ENCODE measurements at regions not wholly inside any gene's neighbourhood (a gene's known extent, or its start where the extent isn't known, plus 50 kb on each side); places are given as distances from the start of the nearest gene placed in this dataset.

GRCh38 chr18:55925772-55926171 is 337.8 kb upstream of the TCF4 start:
- no peak for TF ChIP-seq TAF1 (IDR thresholded peaks at IDR 0.05; ENCODE audit: borderline replicate concordance, low read depth, low read length)
- TF ChIP-seq POLR2A (IDR thresholded peaks at IDR 0.05; ENCODE audit: low read depth, low read length) = no peak
- TF ChIP-seq POLR2AphosphoS5 (IDR thresholded peaks at IDR 0.05; ENCODE audit: low read depth, low read length) = no peak
- FAIRE-seq = no peak
- DNase-seq (ENCODE audit: insufficient read length) = no peak

- FAIRE-seq (no peak), DNase-seq (ENCODE audit: insufficient read length) (no peak)
- TF ChIP-seq TAF1 (IDR thresholded peaks at IDR 0.05; ENCODE audit: borderline replicate concordance, low read depth, low read length) = no peak
- no peak for TF ChIP-seq POLR2AphosphoS5 (IDR thresholded peaks at IDR 0.05; ENCODE audit: low read depth, low read length)
- TF ChIP-seq POLR2A (IDR thresholded peaks at IDR 0.05; ENCODE audit: low read depth, low read length) = no peak
These were observed 332.1 kb upstream of the TCF4 start for GRCh38 chr18:55920063-55920462.

GRCh38 chr18:55918444-55918843 is 330.5 kb upstream of the TCF4 start:
- TF ChIP-seq POLR2A (IDR thresholded peaks at IDR 0.05; ENCODE audit: low read depth, low read length) (no peak), POLR2AphosphoS5 (IDR thresholded peaks at IDR 0.05; ENCODE audit: low read depth, low read length) (no peak), TAF1 (IDR thresholded peaks at IDR 0.05; ENCODE audit: borderline replicate concordance, low read depth, low read length) (no peak)
- DNase-seq (ENCODE audit: insufficient read length) (no peak), FAIRE-seq (no peak)

- no peak for FAIRE-seq
- TF ChIP-seq POLR2A (IDR thresholded peaks at IDR 0.05; ENCODE audit: low read depth, low read length) (no peak), TAF1 (IDR thresholded peaks at IDR 0.05; ENCODE audit: borderline replicate concordance, low read depth, low read length) (no peak)
These were observed 324.9 kb upstream of the TCF4 start for GRCh38 chr18:55912919-55913318.

GRCh38 chr18:55912071-55912470 is 324.1 kb upstream of the TCF4 start:
- TF ChIP-seq POLR2A (IDR thresholded peaks at IDR 0.05; ENCODE audit: low read depth, low read length) = no peak
- no peak for TF ChIP-seq TAF1 (IDR thresholded peaks at IDR 0.05; ENCODE audit: borderline replicate concordance, low read depth, low read length)
- TF ChIP-seq POLR2AphosphoS5 (IDR thresholded peaks at IDR 0.05; ENCODE audit: low read depth, low read length) = no peak
- no peak for FAIRE-seq

More at GRCh38 chr18:55912919-55913318, 324.9 kb upstream of the TCF4 start:
- DNase-seq (ENCODE audit: insufficient read length) = no peak

DNA sequence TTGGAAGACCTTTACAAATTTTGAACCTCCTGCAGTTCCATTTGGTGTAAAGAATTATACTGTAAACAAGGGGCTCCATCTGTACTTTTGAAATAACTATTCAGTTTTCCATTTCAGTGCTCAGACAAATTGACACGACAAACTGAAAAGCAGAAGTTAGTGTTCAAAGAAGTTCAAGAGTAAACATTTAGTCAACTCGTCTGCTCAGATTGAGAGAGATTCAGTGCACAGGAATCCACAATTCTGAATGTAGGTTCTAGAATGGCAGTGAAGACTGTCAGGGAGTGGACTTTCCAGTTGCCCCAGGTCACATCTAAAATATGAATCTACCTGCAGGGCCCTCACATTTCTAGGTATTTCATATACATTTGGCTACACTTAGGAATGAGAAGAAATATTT is 322.3 kb upstream of the TCF4 start:
- FAIRE-seq = no peak
- DNase-seq (ENCODE audit: insufficient read length) = no peak
- TF ChIP-seq POLR2A (IDR thresholded peaks at IDR 0.05; ENCODE audit: low read depth, low read length) = no peak
- TF ChIP-seq POLR2AphosphoS5 (IDR thresholded peaks at IDR 0.05; ENCODE audit: low read depth, low read length) = no peak
- no peak for TF ChIP-seq TAF1 (IDR thresholded peaks at IDR 0.05; ENCODE audit: borderline replicate concordance, low read depth, low read length)

More at GRCh38 chr18:55912071-55912470, 324.1 kb upstream of the TCF4 start:
- no peak for DNase-seq (ENCODE audit: insufficient read length)

- TF ChIP-seq POLR2A (IDR thresholded peaks at IDR 0.05; ENCODE audit: low read depth, low read length) (no peak), TAF1 (IDR thresholded peaks at IDR 0.05; ENCODE audit: borderline replicate concordance, low read depth, low read length) (no peak), POLR2AphosphoS5 (IDR thresholded peaks at IDR 0.05; ENCODE audit: low read depth, low read length) (no peak)
- FAIRE-seq (no peak), DNase-seq (ENCODE audit: insufficient read length) (no peak)
These were observed 320.9 kb upstream of the TCF4 start for GRCh38 chr18:55908901-55909366.

DNA sequence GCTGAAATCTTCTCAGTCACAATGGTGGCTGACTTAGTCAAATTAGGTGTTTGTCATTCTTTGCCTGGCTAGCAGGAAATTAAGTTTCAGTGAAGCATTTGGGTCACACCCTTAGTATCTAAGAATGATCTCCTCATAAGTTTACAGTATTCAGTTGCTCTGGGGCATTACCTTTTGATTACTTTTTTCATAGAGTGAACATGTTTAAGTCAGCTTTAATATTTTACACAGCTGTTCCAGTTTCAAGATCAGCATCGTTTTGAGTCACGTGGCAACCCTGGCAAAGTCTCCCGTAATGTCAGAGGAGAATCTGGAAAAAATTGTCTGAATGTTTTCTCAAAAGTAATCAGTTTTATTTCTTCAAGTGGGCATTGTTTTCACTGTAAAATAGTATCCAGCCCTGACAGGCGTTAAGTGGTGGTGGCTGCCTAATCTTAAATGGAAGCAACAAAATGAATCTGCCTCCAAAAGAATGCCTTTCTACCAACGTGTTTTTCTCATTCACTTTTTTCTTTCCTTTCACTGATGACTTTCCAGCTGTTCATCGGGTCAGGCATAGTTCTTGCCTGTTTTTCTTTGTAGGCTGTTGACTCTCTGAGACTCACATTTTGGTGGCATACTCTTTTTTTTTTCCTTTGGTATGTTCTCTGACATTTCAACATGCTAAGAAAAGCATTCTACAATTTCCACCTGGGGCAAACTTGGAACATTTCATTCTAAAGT is 319.6 kb upstream of the TCF4 start:
- no peak for TF ChIP-seq POLR2AphosphoS5 (IDR thresholded peaks at IDR 0.05; ENCODE audit: low read depth, low read length)
- DNase-seq (ENCODE audit: insufficient read length) (no peak), FAIRE-seq (no peak)

- DNase-seq (ENCODE audit: insufficient read length) (no peak), FAIRE-seq (no peak)
- TF ChIP-seq TAF1 (IDR thresholded peaks at IDR 0.05; ENCODE audit: borderline replicate concordance, low read depth, low read length) (no peak), POLR2AphosphoS5 (IDR thresholded peaks at IDR 0.05; ENCODE audit: low read depth, low read length) (no peak), POLR2A (IDR thresholded peaks at IDR 0.05; ENCODE audit: low read depth, low read length) (no peak)
These were observed 318.5 kb upstream of the TCF4 start for GRCh38 chr18:55906536-55906935.

DNA sequence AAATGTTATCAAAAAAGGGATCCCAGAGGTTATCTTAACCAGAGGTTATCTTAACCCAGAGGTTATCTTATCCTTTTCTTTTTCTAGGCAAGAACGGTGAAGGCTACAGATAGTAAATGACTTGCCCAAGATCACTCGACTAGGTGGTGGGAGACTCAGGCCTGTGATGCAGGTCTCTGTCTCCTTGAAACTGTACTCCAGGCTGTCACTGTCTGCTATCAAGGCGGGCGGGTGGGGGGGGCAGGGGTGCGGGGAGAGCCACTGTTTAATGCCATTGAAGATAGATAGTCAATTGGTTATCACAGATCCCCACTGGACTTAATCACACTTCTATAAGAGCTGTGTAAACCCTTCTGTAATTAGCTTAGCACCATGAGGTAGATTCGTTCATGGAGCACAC is 315.9 kb upstream of the TCF4 start:
- DNase-seq (ENCODE audit: insufficient read length) (no peak), FAIRE-seq (no peak)
- TF ChIP-seq POLR2AphosphoS5 (IDR thresholded peaks at IDR 0.05; ENCODE audit: low read depth, low read length) = no peak
- no peak for TF ChIP-seq TAF1 (IDR thresholded peaks at IDR 0.05; ENCODE audit: borderline replicate concordance, low read depth, low read length)
- TF ChIP-seq POLR2A (IDR thresholded peaks at IDR 0.05; ENCODE audit: low read depth, low read length) = no peak

DNA sequence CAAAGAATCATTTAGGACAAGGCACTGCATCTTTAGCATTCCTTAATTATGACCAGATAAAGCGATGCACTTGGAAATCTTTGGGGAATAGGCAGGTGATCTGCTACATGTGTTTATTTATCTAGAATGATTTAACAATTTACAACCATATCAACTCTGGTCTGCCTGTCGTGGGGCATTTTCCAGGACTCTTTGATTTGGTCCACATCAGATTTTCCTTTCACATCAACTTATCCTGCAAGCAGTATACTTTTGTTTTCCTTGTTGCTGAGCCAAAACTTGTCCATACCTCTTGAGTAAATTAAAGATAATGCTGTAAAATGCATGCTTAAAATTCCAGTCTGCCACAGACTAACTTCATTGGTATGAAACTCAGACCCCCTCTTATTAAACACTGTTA is 312.4 kb upstream of the TCF4 start:
- TF ChIP-seq POLR2AphosphoS5 (IDR thresholded peaks at IDR 0.05; ENCODE audit: low read depth, low read length) (no peak), POLR2A (IDR thresholded peaks at IDR 0.05; ENCODE audit: low read depth, low read length) (no peak), TAF1 (IDR thresholded peaks at IDR 0.05; ENCODE audit: borderline replicate concordance, low read depth, low read length) (no peak)
- DNase-seq (ENCODE audit: insufficient read length) (no peak), FAIRE-seq (no peak)

- TF ChIP-seq POLR2AphosphoS5 (IDR thresholded peaks at IDR 0.05; ENCODE audit: low read depth, low read length) = no peak
- TF ChIP-seq TAF1 (IDR thresholded peaks at IDR 0.05; ENCODE audit: borderline replicate concordance, low read depth, low read length) = no peak
- TF ChIP-seq POLR2A (IDR thresholded peaks at IDR 0.05; ENCODE audit: low read depth, low read length) = no peak
- DNase-seq (ENCODE audit: insufficient read length) (no peak), FAIRE-seq (no peak)
These were observed 309.2 kb upstream of the TCF4 start for GRCh38 chr18:55897091-55897689.

Measured in GM12892 (cell line).